ENCODE measurements at regions not wholly inside any gene's neighbourhood (a gene's known extent, or its start where the extent isn't known, plus 50 kb on each side); places are given as distances from the start of the nearest gene placed in this dataset.

DNA sequence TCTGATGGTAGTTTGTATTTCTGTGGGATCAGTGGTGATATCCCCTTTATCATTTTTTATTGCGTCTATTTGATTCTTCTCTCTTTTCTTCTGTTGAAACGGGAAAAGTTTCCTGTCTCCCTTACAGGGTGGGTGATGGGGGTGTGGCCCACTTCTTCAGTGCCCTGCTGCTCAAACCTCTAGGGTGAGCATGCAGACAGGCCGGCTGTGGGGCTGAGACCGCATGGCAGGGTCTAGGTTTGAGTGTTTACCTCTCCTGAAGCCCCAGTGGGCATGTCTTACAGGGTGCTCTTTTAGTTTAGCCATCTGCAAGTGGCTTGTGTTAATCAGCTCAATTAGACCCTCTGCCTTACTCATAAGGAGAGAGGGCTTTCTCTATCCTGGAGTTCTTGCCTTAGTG is 450.0 kb upstream of the EPHA3 start:
- H3K4me3 ChIP-seq (ENCODE audit: low read length in 2 of 2): no peak overlapping the region
- H3K9ac ChIP-seq (ENCODE audit: low read length in 2 of 2): no peak overlapping the region
- H3K36me3 ChIP-seq (ENCODE audit: control insufficient read depth in 2 of 2, insufficient read depth in 2 of 2, low read length in 2 of 2): no peaks in the 10 kb centered on the region
- no peak overlapping the region for H3K27ac ChIP-seq (ENCODE audit: low read length)
- H3K27me3 ChIP-seq (ENCODE audit: control insufficient read depth in 1 of 2, insufficient read depth in 2 of 2, low read length in 2 of 2): no peaks in the 10 kb centered on the region
- H3K9me3 ChIP-seq (ENCODE audit: control insufficient read depth in 2 of 2, low read length in 2 of 2): no peaks in the 10 kb centered on the region
- no peaks in the 10 kb centered on the region for H3K4me1 ChIP-seq (ENCODE audit: control insufficient read depth, insufficient read depth, low read length)

DNA sequence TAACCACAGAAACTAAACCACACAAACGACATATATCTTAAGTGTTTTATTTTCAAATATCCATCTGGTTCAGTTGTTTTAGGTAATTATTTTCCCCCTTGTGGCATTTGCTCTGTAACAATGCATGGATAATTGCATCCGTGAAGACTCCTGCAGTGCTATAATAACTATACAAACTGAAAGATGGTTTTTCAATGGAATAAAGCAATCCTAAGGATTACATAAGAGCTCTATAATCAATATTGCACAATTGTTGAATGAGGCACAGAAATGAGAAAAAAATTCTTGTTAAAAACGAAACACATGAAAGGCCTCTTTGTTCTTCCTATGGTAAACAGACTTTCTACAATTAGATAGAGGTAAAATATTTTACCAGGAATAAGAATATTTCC is 446.0 kb upstream of the EPHA3 start:
- no peaks in the 10 kb centered on the region for H3K36me3 ChIP-seq (ENCODE audit: control insufficient read depth in 2 of 2, insufficient read depth in 2 of 2, low read length in 2 of 2)
- H3K9ac ChIP-seq (ENCODE audit: low read length in 2 of 2): no peak overlapping the region
- H3K4me1 ChIP-seq (ENCODE audit: control insufficient read depth, insufficient read depth, low read length): no peaks in the 10 kb centered on the region
- no peak overlapping the region for H3K4me3 ChIP-seq (ENCODE audit: low read length in 2 of 2)
- no peaks in the 10 kb centered on the region for H3K27me3 ChIP-seq (ENCODE audit: control insufficient read depth in 1 of 2, insufficient read depth in 2 of 2, low read length in 2 of 2)
- H3K9me3 ChIP-seq (ENCODE audit: control insufficient read depth in 2 of 2, low read length in 2 of 2): no peaks in the 10 kb centered on the region
- no peak overlapping the region for H3K27ac ChIP-seq (ENCODE audit: low read length)

- H3K36me3 ChIP-seq (ENCODE audit: control insufficient read depth in 2 of 2, insufficient read depth in 2 of 2, low read length in 2 of 2): no peaks in the 10 kb centered on the region
- no peak overlapping the region for H3K9ac ChIP-seq (ENCODE audit: low read length in 2 of 2)
- H3K4me3 ChIP-seq (ENCODE audit: low read length in 2 of 2): no peak overlapping the region
- H3K9me3 ChIP-seq (ENCODE audit: control insufficient read depth in 2 of 2, low read length in 2 of 2): no peaks in the 10 kb centered on the region
- no peaks in the 10 kb centered on the region for H3K27me3 ChIP-seq (ENCODE audit: control insufficient read depth in 1 of 2, insufficient read depth in 2 of 2, low read length in 2 of 2)
- no peak overlapping the region for H3K27ac ChIP-seq (ENCODE audit: low read length)
- H3K4me1 ChIP-seq (ENCODE audit: control insufficient read depth, insufficient read depth, low read length): no peaks in the 10 kb centered on the region
Measured at GRCh38 chr3:88668180-88668579, 439.2 kb upstream of the EPHA3 start.

GRCh38 chr3:88671573-88671972 is 435.8 kb upstream of the EPHA3 start:
- no peak overlapping the region for H3K27ac ChIP-seq (ENCODE audit: low read length)

GRCh38 chr3:88677298-88677697 is 430.1 kb upstream of the EPHA3 start:
- Histone ChIP-seq H3K9me3 (ENCODE audit: control insufficient read depth in 2 of 2, low read length in 2 of 2) (peaks cover 0 to 3% of the 10 kb centered on the region in 2 donors), H3K9ac (ENCODE audit: low read length in 2 of 2) (no peak overlapping the region), H3K4me3 (ENCODE audit: low read length in 2 of 2) (no peak overlapping the region), H3K27ac (ENCODE audit: low read length) (no peak overlapping the region), H3K27me3 (ENCODE audit: control insufficient read depth in 1 of 2, insufficient read depth in 2 of 2, low read length in 2 of 2) (no peaks in the 10 kb centered on the region), H3K4me1 (ENCODE audit: control insufficient read depth, insufficient read depth, low read length) (no peaks in the 10 kb centered on the region), H3K36me3 (ENCODE audit: control insufficient read depth in 2 of 2, insufficient read depth in 2 of 2, low read length in 2 of 2) (no peaks in the 10 kb centered on the region)

More at GRCh38 chr3:88671573-88671972, 435.8 kb upstream of the EPHA3 start:
- H3K4me3 ChIP-seq (ENCODE audit: low read length in 2 of 2): no peak overlapping the region
- peaks cover 0 to 3% of the 10 kb centered on the region in 2 donors for H3K9me3 ChIP-seq (ENCODE audit: control insufficient read depth in 2 of 2, low read length in 2 of 2)
- no peaks in the 10 kb centered on the region for H3K27me3 ChIP-seq (ENCODE audit: control insufficient read depth in 1 of 2, insufficient read depth in 2 of 2, low read length in 2 of 2)
- H3K36me3 ChIP-seq (ENCODE audit: control insufficient read depth in 2 of 2, insufficient read depth in 2 of 2, low read length in 2 of 2): no peaks in the 10 kb centered on the region
- H3K9ac ChIP-seq (ENCODE audit: low read length in 2 of 2): no peak overlapping the region
- no peaks in the 10 kb centered on the region for H3K4me1 ChIP-seq (ENCODE audit: control insufficient read depth, insufficient read depth, low read length)

GRCh38 chr3:88678747-88679146 is 428.7 kb upstream of the EPHA3 start:
- Histone ChIP-seq H3K4me1 (ENCODE audit: control insufficient read depth, insufficient read depth, low read length) (no peaks in the 10 kb centered on the region), H3K36me3 (ENCODE audit: control insufficient read depth in 2 of 2, insufficient read depth in 2 of 2, low read length in 2 of 2) (no peaks in the 10 kb centered on the region), H3K9ac (ENCODE audit: low read length in 2 of 2) (no peak overlapping the region), H3K27me3 (ENCODE audit: control insufficient read depth in 1 of 2, insufficient read depth in 2 of 2, low read length in 2 of 2) (no peaks in the 10 kb centered on the region), H3K27ac (ENCODE audit: low read length) (no peak overlapping the region), H3K9me3 (ENCODE audit: control insufficient read depth in 2 of 2, low read length in 2 of 2) (peaks cover 0 to 3% of the 10 kb centered on the region in 2 donors), H3K4me3 (ENCODE audit: low read length in 2 of 2) (no peak overlapping the region)

GRCh38 chr3:88690287-88690686 is 417.1 kb upstream of the EPHA3 start:
- no peak overlapping the region for H3K9ac ChIP-seq (ENCODE audit: low read length in 2 of 2)
- no peaks in the 10 kb centered on the region for H3K27me3 ChIP-seq (ENCODE audit: control insufficient read depth in 1 of 2, insufficient read depth in 2 of 2, low read length in 2 of 2)
- H3K9me3 ChIP-seq (ENCODE audit: control insufficient read depth in 2 of 2, low read length in 2 of 2): no peaks in the 10 kb centered on the region
- H3K4me1 ChIP-seq (ENCODE audit: control insufficient read depth, insufficient read depth, low read length): no peaks in the 10 kb centered on the region
- H3K27ac ChIP-seq (ENCODE audit: low read length): no peak overlapping the region
- no peak overlapping the region for H3K4me3 ChIP-seq (ENCODE audit: low read length in 2 of 2)
- no peaks in the 10 kb centered on the region for H3K36me3 ChIP-seq (ENCODE audit: control insufficient read depth in 2 of 2, insufficient read depth in 2 of 2, low read length in 2 of 2)

GRCh38 chr3:88691081-88691480 is 416.3 kb upstream of the EPHA3 start:
- H3K4me1 ChIP-seq (ENCODE audit: control insufficient read depth, insufficient read depth, low read length): no peaks in the 10 kb centered on the region
- no peak overlapping the region for H3K9ac ChIP-seq (ENCODE audit: low read length in 2 of 2)
- no peaks in the 10 kb centered on the region for H3K27me3 ChIP-seq (ENCODE audit: control insufficient read depth in 1 of 2, insufficient read depth in 2 of 2, low read length in 2 of 2)
- H3K36me3 ChIP-seq (ENCODE audit: control insufficient read depth in 2 of 2, insufficient read depth in 2 of 2, low read length in 2 of 2): no peaks in the 10 kb centered on the region
- H3K4me3 ChIP-seq (ENCODE audit: low read length in 2 of 2): no peak overlapping the region
- H3K9me3 ChIP-seq (ENCODE audit: control insufficient read depth in 2 of 2, low read length in 2 of 2): no peaks in the 10 kb centered on the region
- no peak overlapping the region for H3K27ac ChIP-seq (ENCODE audit: low read length)

- H3K4me1 ChIP-seq (ENCODE audit: control insufficient read depth, insufficient read depth, low read length): no peaks in the 10 kb centered on the region
Measured at GRCh38 chr3:88703501-88704059, 403.8 kb upstream of the EPHA3 start.

DNA sequence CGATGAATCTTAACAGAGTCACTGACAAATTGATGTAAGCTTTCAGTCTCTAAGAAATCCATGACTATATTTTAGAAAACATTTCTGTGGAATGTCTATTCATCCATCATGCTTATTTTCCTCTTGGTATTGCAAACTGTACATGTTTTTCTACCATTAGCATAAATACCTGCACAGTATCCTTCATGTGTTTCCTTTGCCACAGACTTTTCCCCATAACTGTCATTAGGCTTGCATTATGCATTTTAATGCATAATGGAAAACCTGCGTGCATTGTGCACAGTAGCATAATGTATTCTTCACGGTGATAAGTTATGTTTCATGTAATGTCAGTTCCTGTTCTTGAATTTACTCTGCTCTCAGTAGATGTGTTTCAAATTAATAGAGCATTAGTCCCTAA is 403.1 kb upstream of the EPHA3 start:
- Histone ChIP-seq H3K9ac (ENCODE audit: low read length in 2 of 2) (no peak overlapping the region), H3K27ac (ENCODE audit: low read length) (no peak overlapping the region), H3K36me3 (ENCODE audit: control insufficient read depth in 2 of 2, insufficient read depth in 2 of 2, low read length in 2 of 2) (no peaks in the 10 kb centered on the region), H3K4me3 (ENCODE audit: low read length in 2 of 2) (no peak overlapping the region), H3K27me3 (ENCODE audit: control insufficient read depth in 1 of 2, insufficient read depth in 2 of 2, low read length in 2 of 2) (no peaks in the 10 kb centered on the region), H3K4me1 (ENCODE audit: control insufficient read depth, insufficient read depth, low read length) (no peaks in the 10 kb centered on the region), H3K9me3 (ENCODE audit: control insufficient read depth in 2 of 2, low read length in 2 of 2) (no peaks in the 10 kb centered on the region)

More at GRCh38 chr3:88703501-88704059, 403.8 kb upstream of the EPHA3 start:
- no peak overlapping the region for H3K9ac ChIP-seq (ENCODE audit: low read length in 2 of 2)
- no peaks in the 10 kb centered on the region for H3K36me3 ChIP-seq (ENCODE audit: control insufficient read depth in 2 of 2, insufficient read depth in 2 of 2, low read length in 2 of 2)
- H3K27ac ChIP-seq (ENCODE audit: low read length): no peak overlapping the region
- no peaks in the 10 kb centered on the region for H3K27me3 ChIP-seq (ENCODE audit: control insufficient read depth in 1 of 2, insufficient read depth in 2 of 2, low read length in 2 of 2)
- no peaks in the 10 kb centered on the region for H3K9me3 ChIP-seq (ENCODE audit: control insufficient read depth in 2 of 2, low read length in 2 of 2)
- no peak overlapping the region for H3K4me3 ChIP-seq (ENCODE audit: low read length in 2 of 2)

DNA sequence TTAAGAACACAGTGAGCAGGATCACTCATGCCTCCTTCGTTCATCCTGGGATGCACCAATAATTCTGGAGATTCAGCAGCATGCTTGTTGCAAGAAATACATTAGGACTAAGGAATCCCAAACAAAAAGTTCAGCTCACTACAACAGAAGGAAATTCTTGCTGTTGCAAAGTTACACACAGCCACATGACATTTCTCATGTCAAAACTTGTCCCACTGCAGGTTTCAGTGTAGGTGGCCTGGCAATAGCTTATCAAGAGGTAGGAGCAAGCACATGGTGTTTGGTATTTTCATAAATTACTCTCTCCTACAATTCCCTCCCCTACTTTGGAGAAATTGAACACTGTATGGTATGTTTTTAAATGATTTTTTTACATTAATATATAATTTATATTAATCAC is 399.6 kb upstream of the EPHA3 start:
- Histone ChIP-seq H3K36me3 (ENCODE audit: control insufficient read depth in 2 of 2, insufficient read depth in 2 of 2, low read length in 2 of 2) (no peaks in the 10 kb centered on the region), H3K27me3 (ENCODE audit: control insufficient read depth in 1 of 2, insufficient read depth in 2 of 2, low read length in 2 of 2) (no peaks in the 10 kb centered on the region), H3K9ac (ENCODE audit: low read length in 2 of 2) (no peak overlapping the region), H3K9me3 (ENCODE audit: control insufficient read depth in 2 of 2, low read length in 2 of 2) (no peaks in the 10 kb centered on the region), H3K4me1 (ENCODE audit: control insufficient read depth, insufficient read depth, low read length) (no peaks in the 10 kb centered on the region), H3K4me3 (ENCODE audit: low read length in 2 of 2) (no peak overlapping the region), H3K27ac (ENCODE audit: low read length) (no peak overlapping the region)
